NT2/D1 (cell line): ENCODE measurements at regions not wholly inside any gene's neighbourhood (a gene's known extent, or its start where the extent isn't known, plus 50 kb on each side); places are given as distances from the start of the nearest gene placed in this dataset.

ENCODE experiments used
- YY1 ChIP-seq: IDR thresholded peaks from 2 replicates; pipeline ENCODE4 v1.6.1; 2011; ENCODE audit not compliant: insufficient read length, insufficient read depth
- ZNF274 ChIP-seq: IDR thresholded peaks from 2 replicates; pipeline ENCODE4 v1.6.1; 2011; ENCODE audit warnings: mild to moderate bottlenecking, low read depth, low read length

GRCh38 chr11:91005458-91005857 lies 782.6 kb upstream of the CHORDC1 start:
- TF ChIP-seq ZNF274 (no peak), YY1 (no peak)
